ENCODE measurements at regions not wholly inside any gene's neighbourhood (a gene's known extent, or its start where the extent isn't known, plus 50 kb on each side); places are given as distances from the start of the nearest gene placed in this dataset.

- no peaks in the 10 kb centered on the region for H3K4me1 ChIP-seq
- intact Hi-C loops (cut with DNase I), result no loop called here
- no peak overlapping the region for H3K27ac ChIP-seq
- no peaks in the 10 kb centered on the region for H3K27me3 ChIP-seq
- DNase-seq, result no peak
- no peaks in the 10 kb centered on the region for H3K9me3 ChIP-seq
- no peaks in the 10 kb centered on the region for H3K36me3 ChIP-seq
- H3K4me3 ChIP-seq, result no peak overlapping the region
- 33% methylated on average over 1 of the region's 1 CpG; no CpG with 5 or more reads in 1 of the 2 donors for WGBS, 2 donors
- TF ChIP-seq CTCF (IDR thresholded peaks at IDR 0.05) (no peak), POLR2A (IDR thresholded peaks at IDR 0.05) (no peak)
Measured at GRCh38 chr17:53253956-53254597, 568.6 kb upstream of the KIF2B start.

- intact Hi-C loops (cut with DNase I), result no loop called here
- TF ChIP-seq CTCF (IDR thresholded peaks at IDR 0.05), result no peak
- no peak for TF ChIP-seq POLR2A (IDR thresholded peaks at IDR 0.05)
- H3K27ac ChIP-seq, result no peak overlapping the region
- H3K36me3 ChIP-seq, result no peaks in the 10 kb centered on the region
- no peaks in the 10 kb centered on the region for H3K4me1 ChIP-seq
- H3K9me3 ChIP-seq, result no peaks in the 10 kb centered on the region
- H3K4me3 ChIP-seq, result no peak overlapping the region
- no peaks in the 10 kb centered on the region for H3K27me3 ChIP-seq
- DNase-seq, result no peak
- WGBS, 2 donors, result 12 to 15% methylated on average over 3 of the region's 3 CpGs
Measured at GRCh38 chr17:53249036-53249435, 573.7 kb upstream of the KIF2B start.

GRCh38 chr17:53234138-53234537 lies 588.6 kb upstream of the KIF2B start:
- DNase-seq, result no peak
- H3K27me3 ChIP-seq, result no peaks in the 10 kb centered on the region
- TF ChIP-seq CTCF (IDR thresholded peaks at IDR 0.05) (no peak), POLR2A (IDR thresholded peaks at IDR 0.05) (no peak)
- H3K36me3 ChIP-seq, result no peaks in the 10 kb centered on the region
- no peaks in the 10 kb centered on the region for H3K9me3 ChIP-seq
- 90 to 93% methylated on average over 2 of the region's 2 CpGs for WGBS, 2 donors
- intact Hi-C loops (cut with DNase I), result no loop called here
- H3K4me1 ChIP-seq, result no peaks in the 10 kb centered on the region
- H3K4me3 ChIP-seq, result no peak overlapping the region
- no peak overlapping the region for H3K27ac ChIP-seq

- H3K27ac ChIP-seq, result no peak overlapping the region
- H3K9me3 ChIP-seq, result no peaks in the 10 kb centered on the region
- TF ChIP-seq CTCF (IDR thresholded peaks at IDR 0.05), result no peak
- H3K27me3 ChIP-seq, result no peaks in the 10 kb centered on the region
- WGBS, 2 donors, result 62 to 74% methylated on average over 2 of the region's 2 CpGs
- H3K36me3 ChIP-seq, result no peaks in the 10 kb centered on the region
- H3K4me3 ChIP-seq, result no peak overlapping the region
- no peak for DNase-seq
- intact Hi-C loops (cut with DNase I), result no loop called here
- H3K4me1 ChIP-seq, result no peaks in the 10 kb centered on the region
Measured at GRCh38 chr17:53227514-53227913, 595.2 kb upstream of the KIF2B start.

GRCh38 chr17:53227111-53227510 lies 595.6 kb upstream of the KIF2B start:
- DNase-seq, result no peak
- Histone ChIP-seq H3K9me3 (no peaks in the 10 kb centered on the region), H3K4me3 (no peak overlapping the region), H3K27ac (no peak overlapping the region), H3K4me1 (no peaks in the 10 kb centered on the region), H3K27me3 (no peaks in the 10 kb centered on the region), H3K36me3 (no peaks in the 10 kb centered on the region)
- 18 to 20% methylated on average over 2 of the region's 2 CpGs for WGBS, 2 donors
- TF ChIP-seq CTCF (IDR thresholded peaks at IDR 0.05), result no peak
- no peak for TF ChIP-seq POLR2A (IDR thresholded peaks at IDR 0.05)
- intact Hi-C loops (cut with DNase I), result no loop called here

Data from esophagus squamous epithelium (tissue), 5 donors.